OCI-LY3 (cell line): ENCODE measurements at regions not wholly inside any gene's neighbourhood (a gene's known extent, or its start where the extent isn't known, plus 50 kb on each side); places are given as distances from the start of the nearest gene placed in this dataset.

Experiments used
- H2AFZ ChIP-seq: fragments of 200-600, 300-600 bp; shearing (Covaris generic); 2 replicates; pipeline ENCODE4 v1.6.0; 2014; ENCODE audit warnings: antibody characterized with exemption, low read depth, low read length
- H3K27ac ChIP-seq: fragments of 200-600, 300-600 bp; sonication (generic); 2 replicates; pipeline ENCODE4 v1.5.1; 2014; ENCODE audit warnings: mild to moderate bottlenecking, low read length, moderate library complexity, mixed read lengths
- H3K27me3 ChIP-seq: fragments of 200-600, 300-600 bp; sonication (generic); 2 replicates; pipeline ENCODE4 v1.6.1; 2014; ENCODE audit warnings: low read depth, low read length, mixed read lengths
- H3K36me3 ChIP-seq: fragments of 200-600, 300-600 bp; sonication (generic); replicated peaks from 2 replicates; pipeline ENCODE3; 2014; ENCODE audit warnings: low read depth, low read length, mixed read lengths
- H3K4me1 ChIP-seq: fragments of 300-600, 200-600 bp; sonication (generic); 2 replicates; pipeline ENCODE4 v1.6.1; 2014; ENCODE audit warnings: low read length, mixed read lengths
- H3K4me2 ChIP-seq: fragments of 200-600, 300-600 bp; sonication (generic); 2 replicates; pipeline ENCODE4 v1.6.1; 2014; ENCODE audit warnings: low read length, mixed read lengths
- H3K4me3 ChIP-seq: fragments of 300-600, 200-600 bp; sonication (generic); 2 replicates; pipeline ENCODE4 v1.5.1; 2014; ENCODE audit warnings: antibody characterized with exemption, mild to moderate bottlenecking, low read length, moderate library complexity
- H3K79me2 ChIP-seq: fragments of 300-600, 200-600 bp; shearing (Covaris generic); 2 replicates; pipeline ENCODE4 v1.6.1; 2014; ENCODE audit warnings: mild to moderate bottlenecking, low read length, mixed read lengths
- H3K9ac ChIP-seq: fragments of 300-600, 200-600 bp; shearing (Covaris generic); 2 replicates; pipeline ENCODE4 v1.6.0; 2014; ENCODE audit warnings: mild to moderate bottlenecking, low read length, moderate library complexity
- H3K9me3 ChIP-seq: fragments of 200-600, 300-600 bp; shearing (Covaris generic); 2 replicates; pipeline ENCODE4 v1.6.1; 2014; ENCODE audit warnings: low read length, mixed read lengths; ENCODE audit not compliant: insufficient read depth
- H4K20me1 ChIP-seq: fragments of 200-600, 300-600 bp; sonication (generic); 2 replicates; pipeline ENCODE4 v1.6.1; 2016; ENCODE audit warnings: low read length, mixed read lengths; ENCODE audit not compliant: insufficient read depth
- EZH2phosphoT487 ChIP-seq: fragments of 200-600 bp; shearing (Covaris generic); IDR thresholded peaks from 2 replicates; pipeline ENCODE4 v1.6.1; 2018; ENCODE audit warnings: antibody characterized with exemption, mixed run types, low read depth
- TF ChIP-seq, protein P1 (sequence below): fragments of 200-600, 300-600 bp; sonication (generic); IDR thresholded peaks from 2 replicates; pipeline ENCODE4 v1.5.1; 2014; ENCODE audit warnings: antibody characterized with exemption, low read length, low read depth

DNA sequence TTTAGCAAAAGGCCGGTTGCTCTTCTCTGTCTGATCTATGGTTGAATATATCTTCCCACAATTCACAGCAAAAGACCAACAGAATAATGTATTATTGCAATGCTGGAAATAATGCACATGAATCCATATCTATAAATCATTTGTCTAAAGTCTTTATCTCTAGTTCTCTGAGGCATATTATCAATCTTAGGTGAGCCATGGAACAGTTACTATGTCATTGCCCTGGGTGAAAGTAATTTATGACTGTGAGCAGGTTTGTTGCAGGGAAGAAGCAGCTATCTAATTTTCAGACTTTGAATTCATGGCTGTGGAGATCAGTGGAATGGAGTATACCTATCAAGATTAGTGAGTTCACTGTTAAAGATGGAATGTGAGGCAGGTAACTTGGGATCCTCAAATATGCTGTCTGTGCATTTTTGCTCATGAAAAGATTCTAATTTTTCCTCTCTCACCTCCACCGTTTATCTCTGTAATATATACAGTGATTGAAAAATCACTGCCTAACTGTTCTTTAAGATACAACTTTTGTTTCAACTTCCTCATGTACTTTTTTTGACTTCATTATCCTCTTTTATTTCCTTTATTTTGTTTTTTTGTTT, 256.8 kb upstream of the ARSJ start:
- TF ChIP-seq, protein P1, sequence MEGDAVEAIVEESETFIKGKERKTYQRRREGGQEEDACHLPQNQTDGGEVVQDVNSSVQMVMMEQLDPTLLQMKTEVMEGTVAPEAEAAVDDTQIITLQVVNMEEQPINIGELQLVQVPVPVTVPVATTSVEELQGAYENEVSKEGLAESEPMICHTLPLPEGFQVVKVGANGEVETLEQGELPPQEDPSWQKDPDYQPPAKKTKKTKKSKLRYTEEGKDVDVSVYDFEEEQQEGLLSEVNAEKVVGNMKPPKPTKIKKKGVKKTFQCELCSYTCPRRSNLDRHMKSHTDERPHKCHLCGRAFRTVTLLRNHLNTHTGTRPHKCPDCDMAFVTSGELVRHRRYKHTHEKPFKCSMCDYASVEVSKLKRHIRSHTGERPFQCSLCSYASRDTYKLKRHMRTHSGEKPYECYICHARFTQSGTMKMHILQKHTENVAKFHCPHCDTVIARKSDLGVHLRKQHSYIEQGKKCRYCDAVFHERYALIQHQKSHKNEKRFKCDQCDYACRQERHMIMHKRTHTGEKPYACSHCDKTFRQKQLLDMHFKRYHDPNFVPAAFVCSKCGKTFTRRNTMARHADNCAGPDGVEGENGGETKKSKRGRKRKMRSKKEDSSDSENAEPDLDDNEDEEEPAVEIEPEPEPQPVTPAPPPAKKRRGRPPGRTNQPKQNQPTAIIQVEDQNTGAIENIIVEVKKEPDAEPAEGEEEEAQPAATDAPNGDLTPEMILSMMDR = no peak
- TF ChIP-seq EZH2phosphoT487 = no peak
- Histone ChIP-seq H4K20me1 (no peaks in the 10 kb centered on the region), H3K36me3 (no peaks in the 10 kb centered on the region), H3K4me3 (no peak overlapping the region), H3K4me2 (no peak overlapping the region), H3K79me2 (no peaks in the 10 kb centered on the region), H3K9ac (no peak overlapping the region), H3K27ac (no peak overlapping the region), H3K4me1 (no peaks in the 10 kb centered on the region), H2AFZ (no peak overlapping the region), H3K9me3 (no peaks in the 10 kb centered on the region), H3K27me3 (no peaks in the 10 kb centered on the region)

DNA sequence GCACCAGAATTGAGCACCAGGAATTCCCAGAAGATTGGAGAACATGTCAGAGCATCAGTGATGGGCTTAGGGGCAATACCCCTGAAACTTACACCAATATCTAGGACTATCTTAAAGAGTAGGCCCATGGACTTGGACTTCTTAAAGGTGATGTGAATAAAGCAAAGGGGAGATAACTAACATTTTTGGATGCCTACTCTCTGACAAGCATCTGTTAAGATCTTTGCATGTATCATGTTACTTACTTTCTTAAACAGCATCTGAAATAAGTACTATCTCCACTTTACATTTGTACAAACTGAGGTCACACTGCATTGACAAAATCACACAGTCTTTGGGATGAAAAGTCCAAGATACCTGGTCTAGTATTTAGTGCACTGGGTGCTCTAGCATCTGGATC, 258.6 kb upstream of the ARSJ start:
- TF ChIP-seq EZH2phosphoT487 = no peak
- TF ChIP-seq, protein P1 = no peak
- Histone ChIP-seq H3K27me3 (no peaks in the 10 kb centered on the region), H3K4me2 (no peak overlapping the region), H3K9me3 (no peaks in the 10 kb centered on the region), H3K79me2 (no peaks in the 10 kb centered on the region), H3K27ac (no peak overlapping the region), H3K36me3 (no peaks in the 10 kb centered on the region), H2AFZ (no peak overlapping the region), H3K4me3 (no peak overlapping the region), H3K9ac (no peak overlapping the region), H3K4me1 (no peaks in the 10 kb centered on the region), H4K20me1 (no peaks in the 10 kb centered on the region)

DNA sequence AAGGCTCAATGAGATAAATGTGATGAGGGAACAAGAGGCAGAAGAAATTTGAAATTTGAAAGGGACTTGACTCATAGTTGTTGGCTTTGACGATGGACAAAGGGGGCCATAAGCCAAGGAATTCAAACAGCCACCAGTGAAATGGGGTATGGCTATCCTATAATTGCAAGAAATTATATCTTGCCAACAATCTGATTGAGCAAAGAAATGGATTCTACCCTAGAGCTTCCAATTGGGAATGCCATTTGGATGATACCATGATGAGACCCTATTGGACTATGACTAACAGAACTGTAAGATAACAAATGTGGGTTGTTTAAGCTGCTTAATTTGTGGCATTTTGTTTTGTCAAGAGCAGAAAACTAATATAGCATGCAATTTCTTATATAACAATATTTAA, 270.1 kb upstream of the ARSJ start:
- no peaks in the 10 kb centered on the region for H3K79me2 ChIP-seq
- no peaks in the 10 kb centered on the region for H3K4me1 ChIP-seq
- H2AFZ ChIP-seq = no peak overlapping the region
- no peak for TF ChIP-seq EZH2phosphoT487
- TF ChIP-seq, protein P1 = no peak
- H4K20me1 ChIP-seq = no peaks in the 10 kb centered on the region
- no peak overlapping the region for H3K27ac ChIP-seq
- no peak overlapping the region for H3K4me3 ChIP-seq
- H3K9me3 ChIP-seq = no peaks in the 10 kb centered on the region
- no peaks in the 10 kb centered on the region for H3K27me3 ChIP-seq
- no peaks in the 10 kb centered on the region for H3K36me3 ChIP-seq
- H3K4me2 ChIP-seq = no peak overlapping the region
- H3K9ac ChIP-seq = no peak overlapping the region

DNA sequence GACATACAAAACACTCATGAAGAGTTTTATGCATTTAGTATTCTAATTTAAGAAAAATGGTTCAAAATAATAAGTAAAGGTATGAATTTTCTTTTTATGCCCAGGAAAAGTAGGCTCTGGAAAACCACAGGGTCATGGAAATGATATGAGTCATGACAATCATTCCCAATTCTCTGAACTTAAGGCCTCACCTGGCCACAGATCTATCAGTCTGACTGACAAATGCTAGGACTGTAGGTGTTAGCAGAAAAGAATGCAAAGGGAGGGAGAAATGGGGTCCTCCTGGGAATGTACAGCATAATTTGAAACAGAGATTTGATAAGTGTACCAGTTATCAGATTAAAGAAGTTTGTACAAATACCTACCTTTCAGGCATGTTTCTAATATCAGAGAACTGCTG, 270.5 kb upstream of the ARSJ start:
- Histone ChIP-seq H3K36me3 (no peaks in the 10 kb centered on the region), H3K9me3 (no peaks in the 10 kb centered on the region), H3K4me1 (no peaks in the 10 kb centered on the region), H3K27ac (no peak overlapping the region), H3K79me2 (no peaks in the 10 kb centered on the region), H3K27me3 (no peaks in the 10 kb centered on the region), H2AFZ (no peak overlapping the region), H3K4me2 (no peak overlapping the region), H4K20me1 (no peaks in the 10 kb centered on the region), H3K4me3 (no peak overlapping the region), H3K9ac (no peak overlapping the region)
- no peak for TF ChIP-seq EZH2phosphoT487
- TF ChIP-seq, protein P1 = no peak
